IPS-18a (cell line): ENCODE measurements at regions not wholly inside any gene's neighbourhood (a gene's known extent, or its start where the extent isn't known, plus 50 kb on each side); places are given as distances from the start of the nearest gene placed in this dataset.

Experiments
- H3K27ac ChIP-seq: one replicate; pipeline ENCODE4 v1.5.1; 2013; ENCODE audit warnings: low read length
- H3K27me3 ChIP-seq: one replicate; pipeline ENCODE4 v1.6.1; 2013; ENCODE audit warnings: mild to moderate bottlenecking, low read length; ENCODE audit not compliant: control insufficient read depth, insufficient read depth
- H3K36me3 ChIP-seq: one replicate; pipeline ENCODE4 v1.6.1; 2013; ENCODE audit warnings: low read depth, low read length; ENCODE audit not compliant: control insufficient read depth
- H3K4me1 ChIP-seq: one replicate; pipeline ENCODE4 v1.6.1; 2013; ENCODE audit warnings: low read depth, low read length; ENCODE audit not compliant: control insufficient read depth
- H3K4me3 ChIP-seq: one replicate; pipeline ENCODE4 v1.5.1; 2013; ENCODE audit warnings: low read length
- H3K9ac ChIP-seq: one replicate; pipeline ENCODE4 v1.6.1; 2013; ENCODE audit warnings: mild to moderate bottlenecking, low read length, moderate library complexity
- H3K9me3 ChIP-seq: one replicate; pipeline ENCODE4 v1.6.1; 2013; ENCODE audit warnings: low read depth, low read length; ENCODE audit not compliant: control insufficient read depth

GRCh38 chr1:228992044-228992443, 256.8 kb downstream of the RHOU start:
- Histone ChIP-seq H3K27me3 (no peaks in the 10 kb centered on the region), H3K9ac (no peak overlapping the region), H3K36me3 (no peaks in the 10 kb centered on the region), H3K4me3 (no peak overlapping the region), H3K4me1 (no peaks in the 10 kb centered on the region), H3K27ac (no peak overlapping the region), H3K9me3 (no peaks in the 10 kb centered on the region)

- Histone ChIP-seq H3K9ac (no peak overlapping the region), H3K4me3 (no peak overlapping the region), H3K27ac (no peak overlapping the region), H3K9me3 (no peaks in the 10 kb centered on the region), H3K36me3 (no peaks in the 10 kb centered on the region), H3K27me3 (no peaks in the 10 kb centered on the region), H3K4me1 (no peaks in the 10 kb centered on the region)
These were observed 257.7 kb downstream of the RHOU start for GRCh38 chr1:228992907-228993535.

DNA sequence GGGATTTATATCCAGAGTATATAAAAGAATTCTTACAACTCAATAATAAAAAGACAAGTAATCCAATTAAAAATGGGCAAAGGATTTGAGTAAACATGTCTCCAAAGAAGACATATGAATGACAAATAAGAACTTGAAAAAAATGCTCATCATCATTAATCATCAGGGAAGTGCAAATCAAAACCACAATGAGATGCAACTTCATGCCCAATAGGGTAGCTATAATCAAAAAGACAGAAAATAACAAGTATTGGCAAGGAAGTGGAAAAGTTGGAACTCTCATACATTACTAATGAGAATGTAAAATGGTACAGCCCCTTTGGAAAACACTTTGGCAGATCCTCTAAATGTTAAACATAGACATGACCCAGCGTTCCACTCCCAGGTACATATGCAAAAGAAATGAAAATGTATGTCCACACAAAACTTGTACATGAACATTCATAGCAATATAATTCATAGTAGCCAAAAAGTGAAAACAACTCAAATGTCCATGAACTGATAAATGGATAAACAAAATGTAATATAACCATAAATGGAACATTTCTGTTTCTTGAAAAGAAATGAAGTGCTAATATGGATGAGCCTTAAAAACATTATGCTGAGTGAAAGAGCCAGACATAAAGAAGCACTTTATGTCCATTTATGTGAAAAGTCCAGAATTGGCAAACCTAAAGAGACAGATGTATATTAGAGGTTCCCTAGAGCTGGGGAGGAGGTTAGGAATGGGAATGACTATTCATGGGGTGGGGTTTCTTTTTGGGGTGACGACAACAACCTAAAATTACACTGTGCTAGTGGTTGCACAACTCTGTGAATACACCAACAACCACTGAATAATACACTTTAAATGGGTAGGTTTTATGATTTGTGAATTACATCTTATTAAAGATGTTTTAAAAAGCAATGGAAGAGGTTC, 259.7 kb downstream of the RHOU start:
- Histone ChIP-seq H3K27me3 (no peaks in the 10 kb centered on the region), H3K27ac (no peak overlapping the region), H3K36me3 (no peaks in the 10 kb centered on the region), H3K4me3 (no peak overlapping the region), H3K9me3 (no peaks in the 10 kb centered on the region), H3K4me1 (no peaks in the 10 kb centered on the region), H3K9ac (no peak overlapping the region)

GRCh38 chr1:228996281-228996680, 261.0 kb downstream of the RHOU start:
- Histone ChIP-seq H3K36me3 (no peaks in the 10 kb centered on the region), H3K27me3 (no peaks in the 10 kb centered on the region), H3K4me3 (no peak overlapping the region), H3K27ac (no peak overlapping the region), H3K9ac (no peak overlapping the region), H3K4me1 (no peaks in the 10 kb centered on the region), H3K9me3 (no peaks in the 10 kb centered on the region)

- no peak overlapping the region for H3K27ac ChIP-seq
- H3K9me3 ChIP-seq: no peaks in the 10 kb centered on the region
- no peaks in the 10 kb centered on the region for H3K4me1 ChIP-seq
- no peak overlapping the region for H3K4me3 ChIP-seq
- H3K27me3 ChIP-seq: no peaks in the 10 kb centered on the region
- no peak overlapping the region for H3K9ac ChIP-seq
- no peaks in the 10 kb centered on the region for H3K36me3 ChIP-seq
These were observed 262.5 kb downstream of the RHOU start for GRCh38 chr1:228997721-228998144.

DNA sequence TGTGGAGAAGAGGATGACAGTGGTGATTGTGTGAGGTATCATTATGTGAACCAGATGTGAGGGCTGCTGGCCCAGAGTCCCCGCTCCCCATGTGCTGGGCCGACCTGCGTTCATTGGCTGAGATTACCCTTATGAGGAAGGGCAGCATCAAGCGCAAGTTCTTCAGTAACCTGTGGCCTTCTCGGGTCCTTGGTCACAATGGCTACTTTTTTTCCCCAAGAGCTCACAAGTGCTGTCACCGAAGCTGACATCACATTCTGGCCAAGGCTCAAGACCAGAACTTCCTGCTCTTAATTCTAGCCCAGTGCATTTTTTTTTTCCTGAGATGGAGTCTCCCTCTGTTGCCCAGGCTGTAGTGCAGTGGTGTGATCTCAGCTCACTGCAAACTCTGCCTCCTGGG, 262.9 kb downstream of the RHOU start:
- H3K36me3 ChIP-seq: no peaks in the 10 kb centered on the region

DNA sequence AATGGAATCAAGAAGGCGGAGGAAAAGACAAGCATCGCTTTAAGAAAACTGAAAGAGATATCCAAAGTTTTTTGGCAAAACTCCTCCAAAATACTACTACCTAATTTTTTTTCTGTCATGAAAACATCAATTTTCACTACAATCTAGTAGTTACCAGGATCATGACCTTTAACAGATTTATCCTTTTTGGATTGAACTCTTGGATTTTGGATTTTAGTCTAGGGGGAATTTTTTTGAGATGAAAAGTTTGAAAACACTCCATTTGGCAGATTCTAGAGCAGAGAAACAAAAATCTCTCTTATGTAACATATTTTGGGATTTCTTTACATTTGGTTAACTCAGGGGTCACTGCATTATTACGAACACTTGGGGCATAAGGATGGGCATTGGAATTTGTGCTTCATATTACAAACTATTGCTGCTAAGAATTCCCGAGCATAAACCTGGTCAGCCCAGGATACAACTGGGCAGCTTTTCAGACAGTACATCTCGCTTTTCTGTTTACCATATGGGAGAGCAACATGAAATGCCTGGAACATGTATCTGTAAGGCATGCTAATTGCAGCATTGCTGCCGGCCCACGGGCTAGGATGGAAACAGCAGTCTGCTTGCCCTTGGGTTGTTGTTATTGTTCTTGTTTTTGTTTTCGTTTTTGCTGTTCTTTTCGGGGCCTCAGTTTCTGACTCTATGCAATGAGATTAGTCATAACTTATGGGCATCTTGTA, 264.3 kb downstream of the RHOU start:
- Histone ChIP-seq H3K4me3 (no peak overlapping the region), H3K27me3 (no peaks in the 10 kb centered on the region), H3K9ac (no peak overlapping the region), H3K36me3 (no peaks in the 10 kb centered on the region), H3K9me3 (no peaks in the 10 kb centered on the region), H3K27ac (no peak overlapping the region), H3K4me1 (peaks cover 4% of the 10 kb centered on the region)

More for the DNA sequence above, 262.9 kb downstream of the RHOU start:
- Histone ChIP-seq H3K9ac (no peak overlapping the region), H3K27ac (no peak overlapping the region), H3K4me1 (peaks cover 4% of the 10 kb centered on the region), H3K9me3 (no peaks in the 10 kb centered on the region), H3K4me3 (no peak overlapping the region), H3K27me3 (no peaks in the 10 kb centered on the region)

DNA sequence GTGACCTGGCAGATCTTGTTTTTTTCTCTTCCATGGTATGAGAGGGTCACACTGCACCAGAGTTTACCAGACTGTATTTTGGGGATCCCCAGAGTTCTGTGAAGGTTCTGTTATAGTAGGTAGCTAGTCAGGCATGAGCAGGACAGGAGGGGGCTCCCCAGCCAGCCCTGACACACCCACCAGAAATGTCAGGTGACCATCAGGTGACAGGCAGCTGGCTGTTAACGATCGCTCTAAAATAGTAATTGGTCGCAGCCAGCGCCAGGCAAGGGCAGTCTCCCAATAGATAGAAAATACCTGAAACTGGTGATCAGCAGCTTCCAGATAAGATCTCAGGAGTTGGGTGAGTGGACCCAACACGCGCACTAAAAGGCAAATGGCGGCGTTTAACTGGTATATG, 264.9 kb downstream of the RHOU start:
- Histone ChIP-seq H3K9ac (no peak overlapping the region), H3K4me1 (peaks cover 4% of the 10 kb centered on the region), H3K36me3 (no peaks in the 10 kb centered on the region), H3K27me3 (no peaks in the 10 kb centered on the region), H3K4me3 (no peak overlapping the region), H3K27ac (no peak overlapping the region), H3K9me3 (no peaks in the 10 kb centered on the region)

GRCh38 chr1:229001467-229002011, 266.3 kb downstream of the RHOU start:
- no peak overlapping the region for H3K27ac ChIP-seq
- no peak overlapping the region for H3K4me3 ChIP-seq
- H3K4me1 ChIP-seq: peaks cover 4% of the 10 kb centered on the region
- no peaks in the 10 kb centered on the region for H3K36me3 ChIP-seq
- no peaks in the 10 kb centered on the region for H3K9me3 ChIP-seq
- H3K9ac ChIP-seq: no peak overlapping the region
- H3K27me3 ChIP-seq: no peaks in the 10 kb centered on the region

GRCh38 chr1:229002037-229002436, 266.8 kb downstream of the RHOU start:
- no peak overlapping the region for H3K9ac ChIP-seq
- H3K36me3 ChIP-seq: no peaks in the 10 kb centered on the region
- H3K27ac ChIP-seq: no peak overlapping the region
- H3K4me3 ChIP-seq: no peak overlapping the region
- peaks cover 4% of the 10 kb centered on the region for H3K4me1 ChIP-seq
- H3K27me3 ChIP-seq: no peaks in the 10 kb centered on the region
- no peaks in the 10 kb centered on the region for H3K9me3 ChIP-seq

DNA sequence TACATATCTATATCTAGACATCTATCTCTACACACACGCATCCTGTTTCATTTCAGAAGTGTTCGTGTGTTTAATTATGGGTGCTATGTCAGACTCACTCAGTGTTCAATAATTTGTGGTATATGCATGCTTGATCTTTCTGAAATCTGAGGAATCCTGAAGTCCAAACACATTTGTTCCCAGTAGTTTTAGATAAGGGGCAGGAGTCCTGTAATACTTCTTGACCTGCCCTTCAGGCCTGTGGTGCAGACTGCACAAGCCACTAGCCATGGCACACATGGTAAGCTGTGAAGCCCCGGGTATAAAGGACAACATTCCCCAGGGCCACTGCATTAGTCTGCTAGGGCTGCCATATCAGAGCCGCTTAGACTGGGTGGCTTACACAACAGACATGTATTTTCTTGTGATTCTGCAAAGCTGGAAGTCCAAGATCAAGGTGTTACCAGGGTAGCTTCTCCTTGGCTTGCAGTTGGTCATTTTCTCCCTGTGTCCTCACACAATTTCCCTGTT, 267.2 kb downstream of the RHOU start:
- Histone ChIP-seq H3K27ac (no peak overlapping the region), H3K9me3 (no peaks in the 10 kb centered on the region), H3K36me3 (no peaks in the 10 kb centered on the region), H3K27me3 (no peaks in the 10 kb centered on the region), H3K4me3 (no peak overlapping the region), H3K9ac (no peak overlapping the region), H3K4me1 (peaks cover 4% of the 10 kb centered on the region)
